Keratinocyte (primary cell): ENCODE measurements at regions not wholly inside any gene's neighbourhood (a gene's known extent, or its start where the extent isn't known, plus 50 kb on each side); places are given as distances from the start of the nearest gene placed in this dataset.

Experiments
- DNase-seq: peaks from one replicate; pipeline ENCODE4 v3.0.0-alpha.2; 2011; ENCODE audit warnings: low read depth, missing footprints, low spot score
- FAIRE-seq: peaks from 2 replicates; lab custom pipeline; 2011; peaks lifted over from hg19 to GRCh38; lab: Jason Lieb, UNC
- H2AFZ ChIP-seq: 2 replicates; pipeline ENCODE4 v1.6.0; 2012; ENCODE audit warnings: low read length, control low read depth, inconsistent platforms; ENCODE audit not compliant: control insufficient read depth
- H3K27ac ChIP-seq: 2 replicates; pipeline ENCODE4 v1.5.1; 2011; ENCODE audit warnings: low read length; ENCODE audit not compliant: control insufficient read depth, insufficient read depth
- H3K27me3 ChIP-seq: 3 replicates; pipeline ENCODE4 v1.6.0; 2011; ENCODE audit warnings: low read length; ENCODE audit not compliant: control insufficient read depth, insufficient read depth; ENCODE audit errors: extremely low read depth
- H3K36me3 ChIP-seq, 2 experiments: 2 replicates in 1 of 2; 3 replicates in 1 of 2; pipeline ENCODE4 v1.5.1; 2011; ENCODE audit warnings: low read length in 2 of 2, mild to moderate bottlenecking in 1 of 2; ENCODE audit not compliant: control insufficient read depth in 2 of 2, insufficient read depth in 2 of 2; ENCODE audit errors: extremely low read depth in 1 of 2
- H3K4me1 ChIP-seq: 3 replicates; pipeline ENCODE4 v1.5.1; 2011; ENCODE audit warnings: low read length; ENCODE audit not compliant: control insufficient read depth, insufficient read depth; ENCODE audit errors: extremely low read depth
- H3K4me2 ChIP-seq: 3 replicates; pipeline ENCODE4 v1.6.0; 2011; ENCODE audit warnings: low read depth, low read length; ENCODE audit not compliant: control insufficient read depth, insufficient read depth; ENCODE audit errors: extremely low read depth
- H3K4me3 ChIP-seq, 3 experiments: fragments of 200-600 bp in 1 of 3; sonication (generic) in 1 of 3; 2 replicates in 2 of 3; 3 replicates in 1 of 3; pipeline ENCODE4 v1.5.1; 2011 to 2016; ENCODE audit warnings: low read length in 3 of 3, mild to moderate bottlenecking in 3 of 3, control low read depth in 2 of 3, inconsistent platforms in 1 of 3, low read depth in 1 of 3, mixed read lengths in 1 of 3, mixed run types in 1 of 3, moderate library complexity in 1 of 3; ENCODE audit not compliant: control insufficient read depth in 2 of 3, insufficient read depth in 2 of 3; ENCODE audit errors: extremely low read depth in 1 of 3
- H3K79me2 ChIP-seq: 2 replicates; pipeline ENCODE4 v1.6.0; 2012; ENCODE audit warnings: low read length; ENCODE audit not compliant: control insufficient read depth, insufficient read depth
- H3K9ac ChIP-seq: 3 replicates; pipeline ENCODE4 v1.6.0; 2011; ENCODE audit warnings: low read length; ENCODE audit not compliant: control insufficient read depth, insufficient read depth; ENCODE audit errors: extremely low read depth
- H3K9me1 ChIP-seq: 3 replicates; pipeline ENCODE4 v1.6.0; 2011; ENCODE audit warnings: low read length; ENCODE audit not compliant: control insufficient read depth, insufficient read depth; ENCODE audit errors: extremely low read depth
- H3K9me3 ChIP-seq: 2 replicates; pipeline ENCODE4 v1.5.1; 2012; ENCODE audit warnings: low read depth, low read length; ENCODE audit not compliant: control insufficient read depth
- H4K20me1 ChIP-seq: 3 replicates; pipeline ENCODE4 v1.6.0; 2011; ENCODE audit warnings: low read length; ENCODE audit not compliant: control insufficient read depth, insufficient read depth; ENCODE audit errors: extremely low read depth
- EZH2 ChIP-seq: IDR thresholded peaks from one replicate; pipeline ENCODE4 v1.6.1; 2012; ENCODE audit warnings: inconsistent platforms, mild to moderate bottlenecking, low read length, moderate library complexity
- dilution Hi-C: fragments of 300-500 bp; cut with MboI; formaldehyde crosslinking; loops from one replicate; pipeline ENCODE4 v1.7.0; 2020; ENCODE audit warnings: low sequenced_read_pairs; ENCODE audit not compliant: extremely low pct_ligation_motif_present
- TF ChIP-seq, protein P1 (sequence below), 3 experiments: IDR thresholded peaks in 1 of 3; conservative IDR thresholded peaks in 1 of 3; optimal IDR thresholded peaks in 1 of 3; 2 replicates in 2 of 3; 3 replicates in 1 of 3; pipeline versions ENCODE3 to v1.5.1; 2011; ENCODE audit warnings: low read length in 3 of 3, mild to moderate bottlenecking in 3 of 3, moderate library complexity in 2 of 3, control low read depth in 1 of 3, inconsistent platforms in 1 of 3; ENCODE audit not compliant: insufficient read depth in 2 of 3; ENCODE audit errors: extremely low read depth in 1 of 3

DNA sequence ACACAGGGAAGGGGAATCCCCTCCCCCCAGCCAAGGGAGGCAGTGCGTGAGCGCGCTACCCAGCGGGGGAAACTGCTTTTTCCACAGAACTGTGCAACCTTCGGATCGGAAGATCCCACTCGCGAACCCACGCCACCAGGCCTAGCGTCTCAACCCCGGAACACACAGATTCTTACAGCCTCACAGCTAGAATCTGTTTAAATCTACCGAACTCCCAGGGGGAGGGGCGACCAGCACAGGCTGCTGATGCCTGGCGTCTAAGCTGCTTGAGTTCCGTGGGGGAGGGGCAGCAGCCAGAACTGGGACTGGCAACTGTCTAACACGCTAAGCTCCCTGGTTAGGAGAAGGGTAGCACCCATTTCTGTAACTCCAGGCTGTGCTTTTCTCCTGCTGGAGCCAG, 217.3 kb upstream of the TENT5A start:
- no peaks in the 10 kb centered on the region for H3K27me3 ChIP-seq
- DNase-seq, result no peak
- no peak overlapping the region for H3K9ac ChIP-seq
- no peak overlapping the region for H3K4me3 ChIP-seq
- no peak overlapping the region for H2AFZ ChIP-seq
- H4K20me1 ChIP-seq, result no peaks in the 10 kb centered on the region
- H3K9me3 ChIP-seq, result no peaks in the 10 kb centered on the region
- no peaks in the 10 kb centered on the region for H3K36me3 ChIP-seq
- no peak overlapping the region for H3K27ac ChIP-seq
- TF ChIP-seq EZH2, result no peak
- TF ChIP-seq, protein P1, sequence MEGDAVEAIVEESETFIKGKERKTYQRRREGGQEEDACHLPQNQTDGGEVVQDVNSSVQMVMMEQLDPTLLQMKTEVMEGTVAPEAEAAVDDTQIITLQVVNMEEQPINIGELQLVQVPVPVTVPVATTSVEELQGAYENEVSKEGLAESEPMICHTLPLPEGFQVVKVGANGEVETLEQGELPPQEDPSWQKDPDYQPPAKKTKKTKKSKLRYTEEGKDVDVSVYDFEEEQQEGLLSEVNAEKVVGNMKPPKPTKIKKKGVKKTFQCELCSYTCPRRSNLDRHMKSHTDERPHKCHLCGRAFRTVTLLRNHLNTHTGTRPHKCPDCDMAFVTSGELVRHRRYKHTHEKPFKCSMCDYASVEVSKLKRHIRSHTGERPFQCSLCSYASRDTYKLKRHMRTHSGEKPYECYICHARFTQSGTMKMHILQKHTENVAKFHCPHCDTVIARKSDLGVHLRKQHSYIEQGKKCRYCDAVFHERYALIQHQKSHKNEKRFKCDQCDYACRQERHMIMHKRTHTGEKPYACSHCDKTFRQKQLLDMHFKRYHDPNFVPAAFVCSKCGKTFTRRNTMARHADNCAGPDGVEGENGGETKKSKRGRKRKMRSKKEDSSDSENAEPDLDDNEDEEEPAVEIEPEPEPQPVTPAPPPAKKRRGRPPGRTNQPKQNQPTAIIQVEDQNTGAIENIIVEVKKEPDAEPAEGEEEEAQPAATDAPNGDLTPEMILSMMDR (optimal IDR thresholded peaks at IDR 0.05 in 1 of 3, IDR thresholded peaks at IDR 0.05 in 1 of 3, conservative IDR thresholded peaks at IDR 0.05 in 1 of 3; ENCODE audit: extremely low read depth in 1 of 3, insufficient read depth in 2 of 3, low read length in 3 of 3), result no peak
- FAIRE-seq, result no peak
- no peaks in the 10 kb centered on the region for H3K9me1 ChIP-seq
- H3K4me2 ChIP-seq, result no peak overlapping the region
- no peaks in the 10 kb centered on the region for H3K79me2 ChIP-seq
- H3K4me1 ChIP-seq, result no peaks in the 10 kb centered on the region
- dilution Hi-C loops, result no loop called here

DNA sequence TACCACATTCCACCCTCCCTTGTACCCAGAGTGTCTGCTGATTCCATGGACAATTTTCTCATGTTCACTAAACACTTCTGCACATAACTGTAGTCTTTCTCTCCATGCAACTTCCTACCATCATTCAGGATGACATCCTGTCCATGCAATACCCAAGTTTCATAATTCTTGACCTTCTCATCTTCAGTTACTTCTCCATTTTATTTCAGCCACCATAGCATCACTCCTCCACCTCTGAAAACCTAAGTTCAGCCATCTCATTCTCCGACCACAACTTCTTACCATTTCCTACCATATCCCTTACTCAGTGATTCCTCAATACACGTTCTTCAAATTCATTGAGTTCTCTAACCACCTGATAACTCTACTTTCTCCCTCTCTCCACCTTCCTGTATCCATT, 216.5 kb upstream of the TENT5A start:
- no peaks in the 10 kb centered on the region for H3K36me3 ChIP-seq
- no peaks in the 10 kb centered on the region for H3K4me1 ChIP-seq
- no peaks in the 10 kb centered on the region for H3K27me3 ChIP-seq
- TF ChIP-seq, protein P1 (optimal IDR thresholded peaks at IDR 0.05 in 1 of 3, IDR thresholded peaks at IDR 0.05 in 1 of 3, conservative IDR thresholded peaks at IDR 0.05 in 1 of 3; ENCODE audit: extremely low read depth in 1 of 3, insufficient read depth in 2 of 3, low read length in 3 of 3), result no peak
- TF ChIP-seq EZH2, result no peak
- H2AFZ ChIP-seq, result no peak overlapping the region
- no peaks in the 10 kb centered on the region for H3K9me3 ChIP-seq
- no peak overlapping the region for H3K4me3 ChIP-seq
- H3K9me1 ChIP-seq, result no peaks in the 10 kb centered on the region
- H3K27ac ChIP-seq, result no peak overlapping the region
- H4K20me1 ChIP-seq, result no peaks in the 10 kb centered on the region
- no peak overlapping the region for H3K9ac ChIP-seq
- FAIRE-seq (peak; percentile 44), DNase-seq (no peak)
- no peaks in the 10 kb centered on the region for H3K79me2 ChIP-seq
- no peak overlapping the region for H3K4me2 ChIP-seq
- dilution Hi-C loops, result no loop called here
